Testis (tissue), 2 donors: ENCODE measurements at regions not wholly inside any gene's neighbourhood (a gene's known extent, or its start where the extent isn't known, plus 50 kb on each side); places are given as distances from the start of the nearest gene placed in this dataset.
A peak's percentile ranks its signal among the peaks of the same experiment; 100 is the strongest.

ENCODE experiments used
- CTCF ChIP-seq, 3 experiments: fragments of 450-650 bp in 2 of 3; fragments of 200-600 bp in 1 of 3; sonication (generic) in 1 of 3; IDR thresholded peaks; one replicate each; pipeline ENCODE4 v1.5.1; 2016 to 2019; ENCODE audit warnings: antibody characterized with exemption in 3 of 3, mild to moderate bottlenecking in 2 of 3, moderate library complexity in 1 of 3
- POLR2A ChIP-seq: fragments of 450-650 bp; IDR thresholded peaks from one replicate; pipeline ENCODE4 v1.6.1; 2017; ENCODE audit warnings: antibody characterized with exemption, mild to moderate bottlenecking, moderate library complexity

- peak; percentile 32 to 67 (median 41) for TF ChIP-seq CTCF (IDR thresholded peaks at IDR 0.05)
- TF ChIP-seq POLR2A = no peak
Observed at GRCh38 chr2:138373993-138374408, 127.6 kb upstream of the SPOPL start.
